ENCODE measurements at regions not wholly inside any gene's neighbourhood (a gene's known extent, or its start where the extent isn't known, plus 50 kb on each side); places are given as distances from the start of the nearest gene placed in this dataset.

DNA sequence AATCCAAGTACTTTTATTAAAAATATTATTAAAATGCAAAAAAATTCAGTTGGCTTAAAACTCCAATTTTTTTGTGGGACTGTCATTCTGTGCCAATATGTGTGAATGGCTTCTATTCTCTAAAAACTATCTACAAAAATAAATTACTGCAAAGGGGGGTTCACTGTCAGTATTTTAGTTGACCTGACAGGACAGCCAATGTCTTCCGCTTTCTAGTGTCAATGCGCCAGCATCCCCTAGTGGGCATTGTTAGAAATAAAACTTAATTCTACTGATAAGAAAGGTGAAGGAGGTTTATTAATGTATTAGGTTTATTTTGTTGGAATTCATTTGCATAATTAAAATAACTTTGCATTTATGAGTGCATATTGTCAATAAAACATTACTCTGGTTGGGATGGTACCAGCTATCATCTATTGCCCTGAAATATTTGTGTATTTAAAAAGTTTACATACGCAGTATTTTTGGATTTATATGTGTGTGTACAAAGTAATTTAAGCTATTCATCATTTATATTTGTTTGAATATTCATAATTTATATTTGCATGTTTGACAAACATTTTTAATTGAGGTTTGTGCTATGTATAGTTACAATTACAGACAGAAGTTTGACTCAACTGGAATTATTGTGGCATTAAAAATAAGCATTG is 527.2 kb downstream of the FLRT2 start:
- Mint-ChIP-seq H3K27me3 (ENCODE audit: unreplicated experiment) (no peaks in the 10 kb centered on the region), H3K4me3 (ENCODE audit: low read depth, unreplicated experiment) (no peak overlapping the region), H3K36me3 (ENCODE audit: insufficient read depth, unreplicated experiment) (no peaks in the 10 kb centered on the region), H3K9me3 (ENCODE audit: low read depth, unreplicated experiment) (peaks cover 6% of the 10 kb centered on the region), H3K4me1 (ENCODE audit: low read depth, unreplicated experiment) (no peaks in the 10 kb centered on the region), H3K27ac (ENCODE audit: unreplicated experiment) (no peak overlapping the region)
- TF ChIP-seq, protein P1, sequence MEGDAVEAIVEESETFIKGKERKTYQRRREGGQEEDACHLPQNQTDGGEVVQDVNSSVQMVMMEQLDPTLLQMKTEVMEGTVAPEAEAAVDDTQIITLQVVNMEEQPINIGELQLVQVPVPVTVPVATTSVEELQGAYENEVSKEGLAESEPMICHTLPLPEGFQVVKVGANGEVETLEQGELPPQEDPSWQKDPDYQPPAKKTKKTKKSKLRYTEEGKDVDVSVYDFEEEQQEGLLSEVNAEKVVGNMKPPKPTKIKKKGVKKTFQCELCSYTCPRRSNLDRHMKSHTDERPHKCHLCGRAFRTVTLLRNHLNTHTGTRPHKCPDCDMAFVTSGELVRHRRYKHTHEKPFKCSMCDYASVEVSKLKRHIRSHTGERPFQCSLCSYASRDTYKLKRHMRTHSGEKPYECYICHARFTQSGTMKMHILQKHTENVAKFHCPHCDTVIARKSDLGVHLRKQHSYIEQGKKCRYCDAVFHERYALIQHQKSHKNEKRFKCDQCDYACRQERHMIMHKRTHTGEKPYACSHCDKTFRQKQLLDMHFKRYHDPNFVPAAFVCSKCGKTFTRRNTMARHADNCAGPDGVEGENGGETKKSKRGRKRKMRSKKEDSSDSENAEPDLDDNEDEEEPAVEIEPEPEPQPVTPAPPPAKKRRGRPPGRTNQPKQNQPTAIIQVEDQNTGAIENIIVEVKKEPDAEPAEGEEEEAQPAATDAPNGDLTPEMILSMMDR (IDR thresholded peaks at IDR 0.05; ENCODE audit: unreplicated experiment), result no peak
- BruUV-seq (replicated peaks), result no TSS peak
- intact Hi-C loops (cut with micrococcal nuclease; ENCODE audit: unreplicated experiment), result no loop called here
- no peak for DNase-seq
- CTCF ChIA-PET, result interaction anchor here (0.6 kb wide), 1 partner anchor 608 kb away, joined by 3 read pairs; no protein-coding TSS in a partner anchor

DNA sequence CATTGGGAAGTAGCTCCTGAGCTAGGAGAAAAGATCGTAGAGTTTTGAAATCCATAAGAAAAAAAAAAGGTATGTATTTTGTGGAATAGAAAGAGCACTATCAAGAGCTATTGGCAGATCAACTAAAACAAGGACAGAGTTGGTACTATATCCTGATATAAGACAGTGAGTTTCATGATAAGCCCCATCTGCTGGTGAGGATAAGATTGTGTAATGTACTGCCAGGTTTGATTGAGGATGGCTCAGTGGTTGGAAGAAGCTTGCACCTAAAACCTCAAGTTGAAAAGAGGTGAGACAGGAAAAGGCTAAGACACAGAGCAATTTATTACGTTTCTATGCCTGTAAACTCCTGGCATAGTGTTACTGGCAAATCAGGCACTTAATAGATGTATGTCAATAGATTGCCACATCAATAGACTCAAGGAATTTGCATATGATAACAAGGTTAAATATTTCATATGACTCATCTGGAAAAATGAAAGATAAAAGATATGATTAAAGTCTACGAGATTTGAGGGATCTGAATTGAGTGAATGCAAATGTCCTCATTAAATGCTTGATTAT is 525.6 kb downstream of the FLRT2 start:
- no peak overlapping the region for H3K27ac Mint-ChIP-seq (ENCODE audit: unreplicated experiment)
- CTCF ChIA-PET, result no interaction called here
- no peak overlapping the region for H3K4me3 Mint-ChIP-seq (ENCODE audit: low read depth, unreplicated experiment)
- intact Hi-C loops (cut with micrococcal nuclease; ENCODE audit: unreplicated experiment), result no loop called here
- no peaks in the 10 kb centered on the region for H3K4me1 Mint-ChIP-seq (ENCODE audit: low read depth, unreplicated experiment)
- H3K36me3 Mint-ChIP-seq (ENCODE audit: insufficient read depth, unreplicated experiment), result no peaks in the 10 kb centered on the region
- H3K27me3 Mint-ChIP-seq (ENCODE audit: unreplicated experiment), result no peaks in the 10 kb centered on the region
- H3K9me3 Mint-ChIP-seq (ENCODE audit: low read depth, unreplicated experiment), result peaks cover 4% of the 10 kb centered on the region
- no peak for DNase-seq
- TF ChIP-seq, protein P1 (IDR thresholded peaks at IDR 0.05; ENCODE audit: unreplicated experiment), result no peak
- BruUV-seq (replicated peaks), result no TSS peak

DNA sequence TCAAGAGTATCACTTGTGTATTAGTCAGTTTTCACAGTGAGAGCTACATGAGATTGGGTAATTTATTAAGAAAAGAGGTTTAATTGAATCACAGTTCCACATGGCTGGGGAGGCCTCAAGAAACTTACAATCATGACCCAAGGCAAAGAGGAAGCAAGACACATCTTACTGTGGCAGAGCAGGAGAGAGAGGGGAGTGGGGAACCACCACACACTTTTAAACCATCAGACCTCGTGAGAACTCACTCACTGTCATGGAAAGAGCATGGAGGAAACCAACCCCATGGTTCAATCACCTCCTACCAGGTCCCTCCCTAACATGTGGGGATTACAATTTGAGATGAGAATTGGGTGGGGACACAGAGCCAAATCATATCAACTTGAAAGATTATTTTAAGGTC is 522.9 kb downstream of the FLRT2 start:
- Mint-ChIP-seq H3K27ac (ENCODE audit: unreplicated experiment) (no peak overlapping the region), H3K36me3 (ENCODE audit: insufficient read depth, unreplicated experiment) (no peaks in the 10 kb centered on the region), H3K4me1 (ENCODE audit: low read depth, unreplicated experiment) (no peaks in the 10 kb centered on the region), H3K9me3 (ENCODE audit: low read depth, unreplicated experiment) (peaks cover 6% of the 10 kb centered on the region), H3K4me3 (ENCODE audit: low read depth, unreplicated experiment) (no peak overlapping the region), H3K27me3 (ENCODE audit: unreplicated experiment) (no peaks in the 10 kb centered on the region)
- intact Hi-C loops (cut with micrococcal nuclease; ENCODE audit: unreplicated experiment), result no loop called here
- TF ChIP-seq, protein P1 (IDR thresholded peaks at IDR 0.05; ENCODE audit: unreplicated experiment), result no peak
- DNase-seq, result no peak
- CTCF ChIA-PET, result no interaction called here
- no TSS peak for BruUV-seq (replicated peaks)

- Mint-ChIP-seq H3K36me3 (ENCODE audit: insufficient read depth, unreplicated experiment) (no peaks in the 10 kb centered on the region), H3K4me1 (ENCODE audit: low read depth, unreplicated experiment) (no peaks in the 10 kb centered on the region), H3K27me3 (ENCODE audit: unreplicated experiment) (no peaks in the 10 kb centered on the region), H3K9me3 (ENCODE audit: low read depth, unreplicated experiment) (peaks cover 10% of the 10 kb centered on the region), H3K4me3 (ENCODE audit: low read depth, unreplicated experiment) (no peak overlapping the region), H3K27ac (ENCODE audit: unreplicated experiment) (no peak overlapping the region)
- DNase-seq, result no peak
- intact Hi-C loops (cut with micrococcal nuclease; ENCODE audit: unreplicated experiment), result no loop called here
- CTCF ChIA-PET, result no interaction called here
- no TSS peak for BruUV-seq (replicated peaks)
- TF ChIP-seq, protein P1 (IDR thresholded peaks at IDR 0.05; ENCODE audit: unreplicated experiment), result no peak
These were observed 520.8 kb downstream of the FLRT2 start for GRCh38 chr14:86050757-86051156.

Data from Calu3 (cell line).